HG03196 (cell line): ENCODE measurements at regions not wholly inside any gene's neighbourhood (a gene's known extent, or its start where the extent isn't known, plus 50 kb on each side); places are given as distances from the start of the nearest gene placed in this dataset.

ENCODE experiments used
- ATAC-seq: cut with Tn5 transposase; IDR thresholded peaks from one replicate; pipeline ENCODE4 v1.9.1; 2021; ENCODE audit not compliant: unreplicated experiment

- ATAC-seq: no peak
Observed at GRCh38 chr4:107253579-107254068, 217.5 kb upstream of the DKK2 start.

DNA sequence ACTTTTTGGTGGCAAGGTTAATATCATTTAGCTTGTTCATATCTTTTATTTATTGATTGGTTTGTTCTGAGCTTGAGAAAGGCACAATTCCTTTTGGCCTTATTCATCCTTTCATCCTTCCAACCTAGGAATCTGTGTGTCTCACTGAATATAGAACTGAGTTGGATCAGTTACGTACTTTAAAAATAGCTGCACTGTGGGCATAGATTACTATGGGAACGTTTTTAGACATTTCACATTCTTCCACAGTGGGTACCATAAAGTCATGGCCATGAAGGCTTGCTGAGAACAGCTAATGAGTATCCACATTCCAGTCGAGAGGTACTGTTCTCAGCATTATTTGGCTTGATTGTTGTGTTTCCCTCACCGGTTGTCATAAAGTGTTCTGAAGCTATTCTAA lies 217.0 kb upstream of the DKK2 start:
- ATAC-seq: no peak

DNA sequence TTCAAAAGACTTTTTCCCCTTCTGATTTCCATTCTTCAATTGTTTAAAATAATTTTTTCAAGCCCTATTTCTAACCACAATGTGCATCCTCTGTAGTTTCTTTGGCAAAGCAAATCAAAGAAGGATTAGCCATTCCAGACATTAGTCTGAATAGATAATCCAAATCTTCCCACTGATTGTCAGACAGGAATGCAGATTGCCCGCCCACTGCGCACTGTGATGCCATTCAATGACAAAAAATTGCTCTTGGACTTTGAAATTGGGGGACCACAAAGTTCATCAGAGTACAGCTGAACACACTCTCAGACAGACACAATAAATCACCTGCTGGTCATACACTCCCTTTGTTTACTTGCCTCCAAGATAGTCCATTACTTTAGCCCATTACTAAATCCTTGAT lies 216.5 kb upstream of the DKK2 start:
- ATAC-seq: no peak

DNA sequence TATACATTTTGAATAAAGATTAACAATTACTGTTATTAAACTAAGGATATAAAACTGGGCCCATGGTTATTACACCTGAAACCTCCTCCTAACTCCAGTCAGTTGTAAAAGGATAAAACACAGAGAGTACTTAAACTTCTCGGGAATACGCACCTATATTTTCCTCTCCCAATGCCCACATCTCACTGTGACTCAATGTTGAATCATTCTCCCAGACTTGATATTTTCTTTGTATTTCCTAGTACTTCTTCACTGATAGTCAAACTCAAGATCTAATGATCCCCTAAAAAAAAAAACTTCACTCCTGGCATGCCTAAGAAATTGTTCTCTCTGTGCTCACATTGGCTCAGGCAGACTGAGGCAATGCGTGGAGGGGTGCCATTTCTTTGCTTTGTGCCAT lies 212.5 kb upstream of the DKK2 start:
- no peak for ATAC-seq

DNA sequence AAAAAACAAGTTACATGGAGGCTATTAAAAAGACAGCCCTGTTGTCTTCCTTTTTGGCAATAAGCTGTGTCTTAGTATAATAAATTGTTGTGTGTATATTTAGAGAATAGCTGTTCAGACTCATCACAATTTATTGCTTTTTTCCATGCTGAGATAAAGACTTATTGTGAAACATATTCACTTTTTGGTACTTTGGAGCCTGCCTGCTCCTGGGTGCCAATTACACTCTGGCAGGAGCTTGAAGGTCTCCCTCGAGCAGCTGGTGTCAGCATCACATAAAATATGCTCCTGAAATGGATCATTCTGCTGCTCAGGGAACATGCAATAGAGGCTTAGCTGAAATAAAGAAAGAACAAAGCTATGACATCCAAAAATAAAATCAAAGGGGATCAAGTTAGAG lies 211.6 kb upstream of the DKK2 start:
- ATAC-seq: no peak

- ATAC-seq: no peak
Observed at GRCh38 chr4:107246761-107247160, 210.6 kb upstream of the DKK2 start.

GRCh38 chr4:107243141-107243781 lies 207.1 kb upstream of the DKK2 start:
- no peak for ATAC-seq

- no peak for ATAC-seq
Observed at GRCh38 chr4:107220976-107221375, 184.9 kb upstream of the DKK2 start.

DNA sequence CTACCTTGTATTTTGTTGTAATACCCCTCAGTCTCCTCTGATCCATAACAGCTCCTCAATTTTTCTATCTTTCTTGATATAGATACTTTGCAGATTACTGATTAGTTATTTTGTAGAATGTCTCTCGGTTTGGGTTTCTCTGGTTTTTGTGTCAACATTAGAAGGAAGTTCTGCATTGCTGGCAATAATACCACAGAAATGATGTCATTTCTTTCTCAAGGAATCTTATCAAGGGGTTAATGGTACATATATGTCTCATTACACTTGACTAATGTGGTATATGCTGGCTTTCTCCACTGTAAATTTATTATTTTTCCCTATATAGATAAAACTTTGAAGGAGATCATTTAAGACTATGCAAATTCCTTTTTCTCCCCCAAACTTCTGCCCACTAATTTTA lies 183.6 kb upstream of the DKK2 start:
- no peak for ATAC-seq

DNA sequence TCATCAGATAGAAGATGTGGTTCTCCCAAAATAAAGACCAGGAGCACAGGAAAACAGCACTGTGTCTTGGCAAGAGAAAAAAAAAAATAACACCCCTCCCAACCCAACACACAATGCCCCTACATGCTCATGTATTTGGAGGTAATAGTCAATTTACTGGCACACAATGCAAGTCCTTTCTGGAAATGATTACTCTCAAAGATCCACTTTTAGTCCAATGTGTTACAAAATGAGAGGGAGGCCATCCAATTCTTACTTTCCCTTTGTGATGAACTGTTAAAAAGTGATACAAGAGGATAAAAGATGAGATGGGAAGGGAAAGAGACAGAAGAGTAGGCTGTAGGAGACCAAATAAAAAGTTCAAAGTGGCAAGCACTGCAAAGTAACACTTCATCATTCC lies 180.3 kb upstream of the DKK2 start:
- ATAC-seq: no peak

GRCh38 chr4:107215222-107215621 lies 179.1 kb upstream of the DKK2 start:
- ATAC-seq: no peak

- no peak for ATAC-seq
Observed at GRCh38 chr4:107213880-107214279, 177.8 kb upstream of the DKK2 start.

- ATAC-seq: no peak
Observed at GRCh38 chr4:107213410-107213809, 177.3 kb upstream of the DKK2 start.

DNA sequence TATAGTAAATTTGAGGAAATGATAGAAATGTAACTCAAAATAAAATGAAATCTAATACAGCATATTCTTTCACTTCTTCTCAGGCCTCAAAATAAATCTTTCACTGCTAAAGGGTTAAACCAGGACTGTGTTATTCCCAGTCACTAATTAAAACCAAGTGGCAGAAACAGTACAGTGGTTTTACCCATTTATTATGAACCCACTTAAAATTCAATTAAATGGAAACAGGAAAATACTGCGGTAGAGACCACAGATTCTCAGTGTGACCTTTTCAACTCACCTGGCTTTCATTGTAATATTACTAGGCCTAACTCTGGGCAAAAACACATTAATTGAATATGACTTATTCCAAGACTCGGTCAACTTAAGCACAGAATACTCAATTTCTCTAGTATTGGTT lies 176.5 kb upstream of the DKK2 start:
- no peak for ATAC-seq

GRCh38 chr4:107210450-107211239 lies 174.5 kb upstream of the DKK2 start:
- ATAC-seq: no peak

GRCh38 chr4:107203733-107204132 lies 167.6 kb upstream of the DKK2 start:
- no peak for ATAC-seq

GRCh38 chr4:107202744-107203143 lies 166.6 kb upstream of the DKK2 start:
- no peak for ATAC-seq

GRCh38 chr4:107197121-107197520 lies 161.0 kb upstream of the DKK2 start:
- no peak for ATAC-seq

- no peak for ATAC-seq
Observed at GRCh38 chr4:107196312-107196711, 160.2 kb upstream of the DKK2 start.

GRCh38 chr4:107194005-107194404 lies 157.9 kb upstream of the DKK2 start:
- no peak for ATAC-seq

DNA sequence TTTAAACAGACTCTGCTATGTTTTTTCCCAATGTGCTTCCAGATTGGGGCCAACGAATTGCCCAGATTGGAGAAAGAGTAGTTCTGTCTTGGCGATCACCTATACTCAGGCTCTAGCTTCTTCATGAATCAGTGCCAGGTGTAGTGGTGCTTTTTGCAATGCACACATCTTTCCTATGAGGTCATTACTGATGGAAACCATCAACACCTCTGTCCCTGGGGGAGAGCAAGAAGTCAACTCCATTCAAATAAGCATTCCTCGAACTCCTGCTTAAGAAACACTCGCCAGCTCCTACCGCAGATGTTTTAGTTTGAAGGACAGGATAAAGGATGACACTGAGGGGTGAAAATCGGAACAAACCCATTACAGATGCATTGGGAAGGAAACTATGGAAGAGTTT lies 156.5 kb upstream of the DKK2 start:
- no peak for ATAC-seq

DNA sequence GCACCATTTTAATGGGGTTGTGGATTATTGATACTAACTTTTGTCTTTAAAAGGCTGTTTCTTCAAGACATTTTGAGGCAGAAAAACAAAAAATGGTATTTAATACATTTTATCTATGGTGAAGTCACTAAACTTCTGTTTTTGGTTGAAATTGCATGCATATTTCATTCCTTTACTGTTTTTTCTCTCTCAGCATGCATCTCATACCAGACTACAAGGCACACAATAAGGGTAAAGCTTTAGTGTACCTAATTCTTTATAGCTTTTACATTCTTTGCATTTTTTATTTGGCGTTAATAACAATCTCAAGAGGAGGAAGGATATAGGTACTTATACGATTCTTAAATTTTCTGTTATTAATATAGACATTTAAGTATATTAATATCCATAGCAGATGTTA lies 151.0 kb upstream of the DKK2 start:
- no peak for ATAC-seq
